ENCODE measurements at regions not wholly inside any gene's neighbourhood (a gene's known extent, or its start where the extent isn't known, plus 50 kb on each side); places are given as distances from the start of the nearest gene placed in this dataset.
"Not testable (repeated sequence)": the region's sequence is repeated elsewhere in the genome, so short reads cannot be mapped to it uniquely, and the experiment has no call there.

- no peak overlapping the region for H3K4me3 Mint-ChIP-seq (ENCODE audit: low read depth)
- no peaks in the 10 kb centered on the region for H3K36me3 Mint-ChIP-seq (ENCODE audit: low read depth)
- no peaks in the 10 kb centered on the region for H3K27me3 Mint-ChIP-seq (ENCODE audit: low read depth)
- intact Hi-C loops (cut with micrococcal nuclease): no loop called here
- H3K27ac Mint-ChIP-seq: no peak overlapping the region
- H3K4me1 Mint-ChIP-seq (ENCODE audit: low read depth): no peaks in the 10 kb centered on the region
- DNase-seq (ENCODE audit: low spot score): no peak
- peaks cover 5% of the 10 kb centered on the region for H3K9me3 Mint-ChIP-seq
Observed at GRCh38 chrX:1895583-1895982, 280.7 kb downstream of the ASMT start.

- no peak overlapping the region for H3K4me3 Mint-ChIP-seq (ENCODE audit: low read depth)
- intact Hi-C loops (cut with micrococcal nuclease): no loop called here
- no peaks in the 10 kb centered on the region for H3K27me3 Mint-ChIP-seq (ENCODE audit: low read depth)
Observed at GRCh38 chrX:1899841-1900240, 285.0 kb downstream of the ASMT start.

DNA sequence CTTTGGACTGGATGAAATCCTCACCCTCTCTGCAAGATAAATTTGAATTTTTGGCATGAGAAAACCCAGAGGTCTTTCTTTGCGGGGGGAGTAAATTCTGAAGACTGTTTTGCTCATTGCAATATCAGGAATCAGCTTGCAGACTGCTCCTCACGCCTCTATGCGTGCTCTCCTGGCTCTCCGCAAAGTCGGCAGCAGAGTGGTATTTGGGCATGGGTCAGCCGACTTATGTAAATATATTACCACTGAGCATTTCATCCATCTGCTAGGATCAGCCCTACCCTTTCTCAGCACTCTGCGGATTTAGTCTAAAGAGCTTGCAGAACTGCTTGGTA lies 288.0 kb downstream of the ASMT start:
- Mint-ChIP-seq H3K4me3 (ENCODE audit: low read depth) (no peak overlapping the region), H3K4me1 (ENCODE audit: low read depth) (no peaks in the 10 kb centered on the region)
- intact Hi-C loops (cut with micrococcal nuclease): no loop called here

More at GRCh38 chrX:1899841-1900240, 285.0 kb downstream of the ASMT start:
- no peaks in the 10 kb centered on the region for H3K36me3 Mint-ChIP-seq (ENCODE audit: low read depth)
- no peaks in the 10 kb centered on the region for H3K4me1 Mint-ChIP-seq (ENCODE audit: low read depth)
- H3K9me3 Mint-ChIP-seq: no peaks in the 10 kb centered on the region
- H3K27ac Mint-ChIP-seq: no peak overlapping the region
- DNase-seq (ENCODE audit: low spot score): no peak

GRCh38 chrX:1903236-1903935 lies 288.5 kb downstream of the ASMT start:
- no peak for DNase-seq (ENCODE audit: low spot score)
- Mint-ChIP-seq H3K4me1 (ENCODE audit: low read depth) (no peaks in the 10 kb centered on the region), H3K9me3 (no peaks in the 10 kb centered on the region), H3K36me3 (ENCODE audit: low read depth) (no peaks in the 10 kb centered on the region), H3K4me3 (ENCODE audit: low read depth) (no peak overlapping the region), H3K27me3 (ENCODE audit: low read depth) (no peaks in the 10 kb centered on the region), H3K27ac (no peak overlapping the region)
- intact Hi-C loops (cut with micrococcal nuclease): no loop called here

More for the DNA sequence above, 288.0 kb downstream of the ASMT start:
- DNase-seq (ENCODE audit: low spot score): no peak
- Mint-ChIP-seq H3K36me3 (ENCODE audit: low read depth) (no peaks in the 10 kb centered on the region), H3K27me3 (ENCODE audit: low read depth) (no peaks in the 10 kb centered on the region), H3K27ac (no peak overlapping the region), H3K9me3 (no peaks in the 10 kb centered on the region)

GRCh38 chrX:1904663-1905218 lies 289.9 kb downstream of the ASMT start:
- H3K4me1 Mint-ChIP-seq (ENCODE audit: low read depth): no peaks in the 10 kb centered on the region
- no peak overlapping the region for H3K27ac Mint-ChIP-seq
- no peak overlapping the region for H3K4me3 Mint-ChIP-seq (ENCODE audit: low read depth)
- intact Hi-C loops (cut with micrococcal nuclease): no loop called here
- no peaks in the 10 kb centered on the region for H3K9me3 Mint-ChIP-seq
- H3K27me3 Mint-ChIP-seq (ENCODE audit: low read depth): no peaks in the 10 kb centered on the region
- DNase-seq (ENCODE audit: low spot score): no peak
- no peaks in the 10 kb centered on the region for H3K36me3 Mint-ChIP-seq (ENCODE audit: low read depth)

GRCh38 chrX:1906028-1906427 lies 291.2 kb downstream of the ASMT start:
- H3K4me1 Mint-ChIP-seq (ENCODE audit: low read depth): no peaks in the 10 kb centered on the region
- H3K9me3 Mint-ChIP-seq: no peaks in the 10 kb centered on the region
- no peak overlapping the region for H3K27ac Mint-ChIP-seq
- intact Hi-C loops (cut with micrococcal nuclease): no loop called here
- no peaks in the 10 kb centered on the region for H3K27me3 Mint-ChIP-seq (ENCODE audit: low read depth)
- no peak for DNase-seq (ENCODE audit: low spot score)
- no peak overlapping the region for H3K4me3 Mint-ChIP-seq (ENCODE audit: low read depth)
- H3K36me3 Mint-ChIP-seq (ENCODE audit: low read depth): no peaks in the 10 kb centered on the region

DNA sequence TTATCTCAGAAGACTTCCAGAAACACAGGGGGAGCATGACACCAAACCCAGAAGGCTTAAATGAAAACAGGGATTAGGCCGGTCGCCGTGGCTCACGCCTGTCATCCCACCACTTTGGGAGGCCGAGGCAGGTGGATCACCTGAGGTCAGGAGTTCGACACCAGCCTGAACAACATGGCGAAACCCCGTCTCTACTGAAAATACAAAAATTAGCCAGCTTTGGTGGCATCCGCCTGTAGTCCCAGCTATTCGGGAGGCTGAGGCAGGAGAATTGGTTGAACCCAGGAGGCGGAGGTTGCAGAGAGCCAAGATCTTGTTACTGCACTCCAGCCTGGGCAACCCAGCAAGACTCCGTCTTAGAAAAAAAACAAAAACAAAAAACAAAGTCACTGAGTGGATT lies 294.1 kb downstream of the ASMT start:
- H3K36me3 Mint-ChIP-seq (ENCODE audit: low read depth); H3K4me3 Mint-ChIP-seq (ENCODE audit: low read depth); H3K27ac Mint-ChIP-seq; H3K9me3 Mint-ChIP-seq; H3K4me1 Mint-ChIP-seq (ENCODE audit: low read depth); intact Hi-C loops (cut with micrococcal nuclease); H3K27me3 Mint-ChIP-seq (ENCODE audit: low read depth); DNase-seq (ENCODE audit: low spot score): not testable (repeated sequence)

DNA sequence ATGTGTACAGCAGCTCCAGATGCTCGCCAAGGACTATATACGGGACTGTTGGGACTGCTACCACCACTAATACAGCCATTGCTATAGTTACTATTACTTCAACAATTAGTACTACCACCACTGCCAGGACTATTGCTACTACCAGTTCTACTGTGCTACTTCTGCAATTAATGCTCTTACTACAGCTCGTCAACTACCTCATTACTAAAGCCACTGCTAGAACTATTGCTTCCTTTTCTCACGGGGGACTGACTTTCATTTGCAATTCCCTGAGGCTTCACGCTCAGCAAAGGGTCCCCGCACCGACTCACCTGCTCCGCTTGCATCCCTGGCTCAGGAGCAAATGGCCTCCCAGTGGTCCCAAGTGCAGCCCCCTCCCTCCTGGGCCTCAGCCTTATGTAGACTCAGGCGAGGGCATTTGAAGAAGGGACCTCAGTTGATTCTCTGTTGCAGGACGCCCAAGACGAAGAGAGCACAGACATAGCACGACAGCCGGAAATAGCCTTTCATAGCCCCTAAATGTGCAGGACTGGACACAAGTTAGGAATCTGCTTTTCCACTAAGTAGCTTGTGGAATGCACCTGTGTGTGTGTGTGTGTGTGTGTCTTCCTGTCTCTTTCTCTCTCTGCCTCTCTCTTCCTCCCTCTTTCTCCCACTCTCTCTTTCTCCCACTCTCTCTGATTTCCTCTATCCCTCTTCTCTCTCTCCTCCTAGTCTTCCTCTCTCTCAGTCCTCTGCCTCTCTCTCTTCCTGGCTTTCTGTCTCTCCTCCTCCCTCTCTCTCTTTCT lies 294.8 kb downstream of the ASMT start:
- no peaks in the 10 kb centered on the region for H3K9me3 Mint-ChIP-seq
- DNase-seq (ENCODE audit: low spot score): no peak
- H3K4me3 Mint-ChIP-seq (ENCODE audit: low read depth): no peak overlapping the region
- H3K36me3 Mint-ChIP-seq (ENCODE audit: low read depth): no peaks in the 10 kb centered on the region
- H3K27me3 Mint-ChIP-seq (ENCODE audit: low read depth): no peaks in the 10 kb centered on the region
- H3K4me1 Mint-ChIP-seq (ENCODE audit: low read depth): no peaks in the 10 kb centered on the region
- H3K27ac Mint-ChIP-seq: no peak overlapping the region
- intact Hi-C loops (cut with micrococcal nuclease): no loop called here

GRCh38 chrX:1910207-1910470 lies 295.3 kb downstream of the ASMT start:
- Mint-ChIP-seq H3K4me3 (ENCODE audit: low read depth) (no peak overlapping the region), H3K4me1 (ENCODE audit: low read depth) (no peaks in the 10 kb centered on the region), H3K27ac (no peak overlapping the region), H3K9me3 (no peaks in the 10 kb centered on the region), H3K36me3 (ENCODE audit: low read depth) (no peaks in the 10 kb centered on the region), H3K27me3 (ENCODE audit: low read depth) (no peaks in the 10 kb centered on the region)
- intact Hi-C loops (cut with micrococcal nuclease): no loop called here
- DNase-seq (ENCODE audit: low spot score): no peak

DNA sequence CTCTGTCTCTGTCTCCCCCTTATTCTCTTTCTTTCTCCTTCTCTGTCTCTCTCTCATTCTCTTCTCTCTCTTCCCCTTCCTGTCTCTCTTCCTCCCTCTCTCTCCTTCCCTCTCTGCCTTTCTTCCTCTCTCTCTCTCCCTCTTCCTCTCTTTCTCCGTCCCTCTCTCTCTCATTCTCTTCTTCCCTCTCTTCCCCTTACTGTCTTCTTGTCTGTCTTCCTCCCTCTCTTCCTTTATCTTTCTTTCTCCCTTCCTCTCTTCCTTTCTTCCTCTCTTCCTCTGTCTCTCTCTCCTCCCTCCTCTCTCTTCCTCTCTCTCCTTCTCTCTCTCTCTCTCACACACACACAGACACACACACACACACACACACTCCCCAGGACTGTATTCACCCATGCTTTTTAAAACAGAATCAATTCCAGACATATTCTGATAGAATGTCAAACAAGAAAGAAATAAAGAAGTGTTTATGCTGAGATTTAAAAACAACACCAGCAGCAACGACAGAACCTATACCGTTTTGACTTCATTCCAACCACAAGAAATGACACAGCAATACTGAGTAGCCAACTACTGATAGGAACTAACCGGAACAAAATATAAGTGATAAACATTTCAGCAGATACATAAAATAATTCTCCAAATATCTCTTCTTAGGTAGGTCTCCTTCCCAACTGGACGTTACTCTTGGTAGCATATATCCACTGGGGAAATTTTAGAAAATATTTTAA lies 296.7 kb downstream of the ASMT start:
- no peak for DNase-seq (ENCODE audit: low spot score)
- Mint-ChIP-seq H3K27me3 (ENCODE audit: low read depth) (no peaks in the 10 kb centered on the region), H3K4me3 (ENCODE audit: low read depth) (no peak overlapping the region), H3K36me3 (ENCODE audit: low read depth) (no peaks in the 10 kb centered on the region), H3K4me1 (ENCODE audit: low read depth) (no peaks in the 10 kb centered on the region), H3K27ac (no peak overlapping the region), H3K9me3 (no peaks in the 10 kb centered on the region)
- intact Hi-C loops (cut with micrococcal nuclease): no loop called here

GRCh38 chrX:1912193-1912592 lies 297.3 kb downstream of the ASMT start:
- no peaks in the 10 kb centered on the region for H3K36me3 Mint-ChIP-seq (ENCODE audit: low read depth)
- intact Hi-C loops (cut with micrococcal nuclease): no loop called here
- no peaks in the 10 kb centered on the region for H3K4me1 Mint-ChIP-seq (ENCODE audit: low read depth)
- no peak overlapping the region for H3K4me3 Mint-ChIP-seq (ENCODE audit: low read depth)
- H3K9me3 Mint-ChIP-seq: no peaks in the 10 kb centered on the region
- H3K27me3 Mint-ChIP-seq (ENCODE audit: low read depth): no peaks in the 10 kb centered on the region
- H3K27ac Mint-ChIP-seq: no peak overlapping the region
- DNase-seq (ENCODE audit: low spot score): no peak

DNA sequence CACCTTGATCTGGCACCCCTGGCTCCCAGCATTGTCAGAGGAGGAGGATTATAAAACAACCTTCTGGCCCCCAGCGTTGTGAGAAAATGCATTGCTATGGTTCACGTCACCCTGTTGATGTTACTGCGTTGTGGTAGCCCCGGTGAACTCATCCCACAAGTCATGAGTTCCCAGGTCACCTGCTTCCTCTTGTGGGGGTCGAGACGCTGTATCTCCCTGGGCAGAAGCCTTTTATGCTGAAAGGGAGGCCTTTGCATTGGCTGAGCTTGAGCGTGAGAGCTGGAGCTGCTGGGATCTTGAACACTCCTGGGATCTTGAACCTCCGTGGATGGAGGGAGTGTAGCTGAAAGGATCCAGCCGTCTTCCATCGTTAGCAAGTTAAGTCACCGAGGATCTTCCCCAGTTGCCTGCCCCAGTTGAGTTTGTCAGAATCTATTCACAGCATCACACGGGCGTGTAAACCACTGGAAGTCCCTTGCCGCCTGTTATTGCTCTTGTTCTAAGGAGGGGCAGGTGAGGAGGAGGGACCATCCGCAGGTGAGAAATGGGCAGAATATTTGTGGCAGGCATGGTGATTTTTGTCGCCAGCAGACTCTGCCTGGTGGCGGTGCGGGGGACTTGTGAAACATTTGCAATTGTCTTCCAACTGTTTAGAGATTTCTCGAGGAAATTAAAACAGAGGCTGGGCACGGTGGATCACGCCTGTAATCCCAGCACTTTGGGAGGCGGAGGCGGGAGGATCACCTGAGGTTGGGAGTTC lies 299.9 kb downstream of the ASMT start:
- no peaks in the 10 kb centered on the region for H3K4me1 Mint-ChIP-seq (ENCODE audit: low read depth)
- H3K36me3 Mint-ChIP-seq (ENCODE audit: low read depth): no peaks in the 10 kb centered on the region
- no peak overlapping the region for H3K27ac Mint-ChIP-seq
- no peak for DNase-seq (ENCODE audit: low spot score)
- H3K9me3 Mint-ChIP-seq: peaks cover 4% of the 10 kb centered on the region
- intact Hi-C loops (cut with micrococcal nuclease): no loop called here
- H3K27me3 Mint-ChIP-seq (ENCODE audit: low read depth): no peaks in the 10 kb centered on the region
- H3K4me3 Mint-ChIP-seq (ENCODE audit: low read depth): no peak overlapping the region

Measured in activated T-helper 2 cell treated with anti-CD3 and anti-CD28 coated beads, Interferon-gamma antibody, Interleukin-2, Interleukin-4, amounts not matched to agents 10 μg/mL and 5 μg/mL and 100 μg/mL, durations not matched to agents 14 hours and 24 hours and 36 hours (primary cell).